GM21390 (cell line): ENCODE measurements at regions not wholly inside any gene's neighbourhood (a gene's known extent, or its start where the extent isn't known, plus 50 kb on each side); places are given as distances from the start of the nearest gene placed in this dataset.

ENCODE experiments used
- ATAC-seq: cut with Tn5 transposase; IDR thresholded peaks from one replicate; pipeline ENCODE4 v1.9.1; 2021; ENCODE audit not compliant: unreplicated experiment

DNA sequence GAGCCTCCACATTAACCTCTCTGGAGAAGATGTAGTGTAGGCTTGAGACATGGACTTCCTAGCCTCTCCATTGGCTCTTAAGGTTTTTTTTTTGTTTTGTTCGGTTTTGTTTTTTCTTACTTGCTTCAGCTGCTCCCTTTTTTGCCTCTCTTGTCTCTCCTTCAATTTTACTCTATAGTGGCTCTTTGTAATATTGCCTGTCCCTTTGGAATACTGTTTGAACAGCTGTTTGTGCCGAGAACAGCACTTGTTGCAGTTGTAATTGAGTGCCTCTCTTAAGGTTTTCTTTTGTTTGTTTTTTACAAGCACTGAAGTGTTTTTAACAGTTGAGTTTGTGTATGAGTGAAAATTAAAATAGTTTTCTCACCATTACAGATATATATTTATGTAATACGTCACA is 567.7 kb downstream of the LRFN5 start:
- no peak for ATAC-seq

DNA sequence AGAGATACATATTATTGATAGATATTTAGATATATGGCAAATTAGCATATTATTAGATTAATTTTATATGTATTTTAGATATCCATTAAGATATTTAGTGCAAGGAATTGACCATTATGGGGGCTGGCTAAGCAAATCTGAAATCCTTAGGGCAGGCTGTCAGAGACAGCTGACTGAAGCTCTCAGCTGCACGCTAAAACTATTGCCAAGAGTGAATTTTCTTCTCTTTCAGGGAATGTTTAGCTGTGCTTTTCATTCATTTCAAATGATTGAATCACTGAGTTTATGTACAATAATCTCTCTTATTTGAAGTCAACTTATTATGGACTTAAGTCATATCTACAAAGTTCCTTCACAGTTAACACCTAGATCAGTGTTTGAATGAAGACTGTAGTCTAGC is 566.5 kb downstream of the LRFN5 start:
- no peak for ATAC-seq

GRCh38 chr14:42172304-42172703 is 565.6 kb downstream of the LRFN5 start:
- ATAC-seq, result no peak

- no peak for ATAC-seq
Measured at GRCh38 chr14:42163136-42163535, 556.5 kb downstream of the LRFN5 start.

- no peak for ATAC-seq
Measured at GRCh38 chr14:42159138-42159537, 552.5 kb downstream of the LRFN5 start.

- ATAC-seq, result peak; percentile 86
Measured at GRCh38 chr14:42149609-42150261, 543.1 kb downstream of the LRFN5 start.

- no peak for ATAC-seq
Measured at GRCh38 chr14:42145766-42146165, 539.1 kb downstream of the LRFN5 start.

DNA sequence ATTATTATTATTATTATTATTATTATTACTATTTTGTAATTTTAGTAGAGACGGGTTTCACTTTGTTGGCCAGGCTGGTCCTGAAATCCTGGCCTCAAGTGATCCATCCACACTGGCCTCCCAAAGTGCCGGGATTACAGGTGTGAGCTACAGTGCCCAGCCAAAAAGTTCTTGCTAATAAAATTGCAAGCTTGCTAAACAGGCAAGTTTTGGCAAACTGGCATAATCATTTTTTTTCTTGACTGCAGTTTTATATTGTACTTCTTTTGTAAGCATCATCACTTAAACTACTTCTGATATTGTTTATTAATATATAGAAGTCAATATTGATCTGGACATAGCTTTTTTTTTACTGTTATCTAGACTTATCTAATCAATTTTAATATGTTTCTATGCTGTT is 536.4 kb downstream of the LRFN5 start:
- no peak for ATAC-seq

DNA sequence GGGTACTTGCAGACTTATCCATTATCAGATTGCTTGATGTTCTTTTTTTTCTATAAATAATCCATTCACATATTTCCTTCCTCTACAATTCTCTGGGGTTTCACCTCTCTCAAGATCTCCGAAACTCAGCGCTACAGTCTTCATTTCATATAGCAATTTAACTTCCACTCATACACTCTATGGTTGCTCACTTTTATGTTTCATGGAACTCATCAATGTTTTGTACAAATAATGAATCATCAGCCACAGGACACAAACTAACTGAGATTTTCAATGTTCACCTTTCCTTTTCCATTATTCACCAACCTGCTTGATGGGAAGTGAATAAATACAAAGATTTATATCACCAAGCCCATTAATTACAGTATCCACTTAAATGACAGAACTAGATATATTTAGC is 534.7 kb downstream of the LRFN5 start:
- no peak for ATAC-seq

GRCh38 chr14:42140831-42141279 is 534.2 kb downstream of the LRFN5 start:
- ATAC-seq, result no peak

DNA sequence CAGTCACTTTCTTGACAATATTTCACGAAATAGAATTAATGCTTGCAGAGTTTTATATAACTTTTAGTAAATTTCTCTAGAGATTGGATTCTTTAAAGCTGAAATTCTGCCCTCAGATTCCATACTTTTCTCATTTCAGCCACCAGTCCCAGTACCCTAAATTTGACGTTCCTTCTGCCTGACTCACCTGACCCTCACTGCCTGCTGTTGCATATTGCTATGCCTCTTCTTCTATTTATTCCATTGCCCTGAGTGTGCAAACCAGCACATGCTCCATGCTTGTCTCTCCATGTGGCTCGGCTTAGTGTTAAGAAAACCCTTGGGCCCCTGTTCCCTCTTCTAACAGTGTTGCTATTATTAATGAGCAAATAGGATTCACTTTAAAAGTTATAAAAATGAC is 533.3 kb downstream of the LRFN5 start:
- ATAC-seq, result no peak

GRCh38 chr14:42138406-42138805 is 531.7 kb downstream of the LRFN5 start:
- no peak for ATAC-seq

DNA sequence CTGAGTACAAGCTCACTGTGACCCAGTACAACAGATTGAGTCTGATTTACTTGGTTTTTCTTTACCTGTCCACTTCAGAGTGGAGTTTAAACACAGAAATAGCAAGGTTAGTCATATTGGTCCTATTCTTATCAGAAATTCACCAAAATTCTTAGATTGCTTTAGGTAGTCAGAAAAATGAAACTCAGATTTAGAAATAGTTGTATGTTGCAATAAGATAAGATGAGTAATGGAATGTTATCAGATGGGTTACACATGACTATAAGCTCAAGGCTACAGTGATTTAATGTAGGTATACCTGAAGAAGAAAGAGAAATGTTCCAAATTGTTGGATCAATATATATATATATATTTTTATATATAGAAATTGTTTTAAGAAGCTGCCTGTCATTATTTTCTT is 524.1 kb downstream of the LRFN5 start:
- no peak for ATAC-seq

DNA sequence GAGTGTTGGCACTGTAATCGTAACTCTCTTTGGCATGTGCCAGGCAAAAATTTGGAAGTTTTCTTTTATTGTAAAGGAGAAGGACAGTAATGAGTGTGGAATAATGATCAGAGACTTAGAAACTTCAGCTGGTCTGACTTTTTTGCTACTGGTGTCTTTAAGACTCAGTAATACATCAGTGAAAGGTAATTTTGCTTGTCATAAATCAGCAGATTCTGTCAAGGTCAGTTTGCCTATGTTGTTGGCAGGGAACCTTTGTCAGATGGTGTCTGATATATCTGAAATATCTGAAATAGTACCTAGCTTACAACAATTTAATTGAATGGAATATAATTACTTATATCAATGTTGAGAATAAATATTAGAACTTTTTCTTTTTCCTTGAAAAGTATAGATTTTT is 516.9 kb downstream of the LRFN5 start:
- ATAC-seq, result no peak

- no peak for ATAC-seq
Measured at GRCh38 chr14:42113358-42114069, 506.8 kb downstream of the LRFN5 start.

DNA sequence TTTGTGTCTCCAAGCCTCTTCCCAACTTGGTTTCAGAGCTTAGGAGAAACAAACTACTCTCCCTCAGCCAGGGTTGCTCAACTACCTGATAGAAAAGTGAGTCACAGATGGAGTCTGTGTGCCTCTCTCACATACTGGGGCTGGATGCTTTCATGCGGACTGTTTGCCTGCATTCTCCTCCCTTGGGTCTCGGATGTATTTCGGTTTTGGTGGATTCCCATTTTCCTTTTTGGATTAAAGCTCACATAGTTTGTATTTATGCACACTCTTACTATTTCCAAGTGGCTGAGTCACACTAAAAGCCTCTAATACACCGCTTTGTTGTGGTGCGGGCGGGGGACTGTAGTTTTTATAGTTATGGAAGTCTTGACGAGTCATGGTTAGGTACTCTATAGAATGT is 505.4 kb downstream of the LRFN5 start:
- ATAC-seq, result no peak

DNA sequence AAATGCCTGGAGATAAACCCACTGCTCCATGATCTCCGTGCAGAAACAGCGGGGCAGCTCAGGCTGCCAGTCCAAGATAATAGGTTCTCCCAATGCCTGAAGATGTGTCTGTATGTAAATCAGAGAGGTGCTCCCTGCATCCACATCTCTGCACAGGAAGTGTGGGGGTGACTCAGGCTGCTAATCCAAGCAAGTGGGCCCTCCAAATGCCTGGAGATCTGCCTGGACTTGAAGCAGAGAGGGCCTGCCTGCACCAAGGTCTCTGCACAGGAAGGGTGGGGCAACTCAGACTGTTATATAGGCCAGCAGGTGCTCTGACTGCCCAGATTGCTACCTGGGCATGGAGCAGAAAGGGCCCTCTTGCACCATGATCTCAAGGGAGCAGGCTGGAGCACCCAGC is 504.7 kb downstream of the LRFN5 start:
- no peak for ATAC-seq

DNA sequence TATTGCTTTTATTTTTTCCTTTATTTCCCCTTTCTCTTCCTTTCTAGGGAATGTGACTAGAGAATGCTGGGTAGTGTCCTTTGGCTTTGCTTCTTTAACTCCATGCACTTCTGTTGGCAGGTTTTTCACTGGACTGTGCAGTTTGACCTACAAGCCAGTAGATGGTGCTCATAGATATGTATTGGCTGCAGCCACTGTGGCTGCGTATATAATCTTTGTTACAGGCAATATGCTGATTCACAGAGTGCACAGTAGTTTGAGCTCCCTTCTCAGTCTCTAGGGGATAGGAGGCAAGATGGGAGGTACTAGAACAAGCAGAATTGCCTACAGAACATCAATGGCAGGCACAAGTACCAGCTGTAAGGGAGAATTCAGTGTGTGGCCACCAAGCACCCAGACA is 503.5 kb downstream of the LRFN5 start:
- peak; percentile 69 for ATAC-seq

DNA sequence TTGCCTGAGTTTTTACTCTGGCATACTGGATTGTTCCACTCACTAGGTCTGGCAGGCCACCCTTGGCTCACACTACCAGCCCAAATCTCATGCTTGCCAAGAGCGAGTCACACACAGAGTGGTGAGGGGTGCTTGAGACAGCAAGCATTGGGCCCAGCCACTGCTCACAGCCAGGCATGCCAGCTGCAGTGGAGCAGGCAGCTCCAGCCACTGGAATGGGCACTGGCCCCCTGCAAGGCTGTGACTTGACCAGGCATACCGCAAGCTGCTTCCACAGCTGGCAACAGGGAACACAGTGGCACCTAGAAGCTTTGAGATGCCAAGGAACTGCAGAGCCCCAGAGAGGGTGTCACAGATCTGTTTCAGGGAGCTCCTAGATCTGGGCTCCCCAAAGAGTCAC is 488.5 kb downstream of the LRFN5 start:
- ATAC-seq, result no peak

- ATAC-seq, result no peak
Measured at GRCh38 chr14:42090122-42090521, 483.4 kb downstream of the LRFN5 start.

GRCh38 chr14:42079911-42080310 is 473.2 kb downstream of the LRFN5 start:
- no peak for ATAC-seq

DNA sequence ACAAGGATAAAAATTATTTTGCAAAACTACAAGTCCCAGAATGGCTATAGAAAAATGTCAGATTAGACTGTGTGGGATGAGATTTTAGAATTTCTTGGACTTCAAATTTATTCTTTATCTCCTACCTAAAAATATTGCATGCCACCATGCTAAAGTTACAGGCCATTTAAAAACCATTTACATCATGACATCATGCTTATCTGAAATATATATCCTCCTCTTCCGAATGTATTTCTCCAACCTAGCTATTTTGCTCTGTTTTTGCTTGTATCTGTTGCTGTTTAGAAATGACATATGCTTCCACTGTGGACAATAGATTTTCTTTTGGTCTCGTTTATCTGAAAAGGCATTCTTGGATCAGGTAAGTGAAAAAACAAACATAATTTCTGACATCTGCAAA is 471.7 kb downstream of the LRFN5 start:
- ATAC-seq, result no peak

GRCh38 chr14:42070031-42070430 is 463.4 kb downstream of the LRFN5 start:
- no peak for ATAC-seq
